RWPE1 (cell line): ENCODE measurements at regions not wholly inside any gene's neighbourhood (a gene's known extent, or its start where the extent isn't known, plus 50 kb on each side); places are given as distances from the start of the nearest gene placed in this dataset.

Source experiments
- CTCF ChIA-PET: fragments of 350-600 bp; sonication (Branson Sonifier 250); formaldehyde crosslinking; extraction: SDS; loops from one replicate; lab custom pipeline; 2021; lab: Yijun Ruan, JAX
- POLR2A ChIA-PET: fragments of 400-600 bp; formaldehyde crosslinking; extraction: SDS; loops from one replicate; lab custom pipeline; 2020; ENCODE audit warnings: antibody characterized with exemption; ENCODE audit not compliant: low non-redundant PET; lab: Yijun Ruan, JAX
- DNase-seq: peaks from one replicate; pipeline ENCODE4 v3.0.0; 2012; ENCODE audit warnings: low spot score
- H3K27ac ChIP-seq: fragments of 450-650 bp; 2 replicates; pipeline ENCODE4 v1.5.1; 2017
- CTCF ChIP-seq: fragments of 450-650 bp; conservative IDR thresholded peaks from 2 replicates; pipeline ENCODE4 v1.5.1; 2017; ENCODE audit warnings: low read depth, mild to moderate bottlenecking

GRCh38 chr4:140289486-140289885, 84.0 kb upstream of the SCOC start:
- H3K27ac ChIP-seq = no peak overlapping the region
- ChIA-PET POLR2A (no interaction called here), CTCF (no interaction called here)
- no peak for DNase-seq
- TF ChIP-seq CTCF = no peak

GRCh38 chr4:140286456-140286855, 87.0 kb upstream of the SCOC start:
- no peak for DNase-seq
- CTCF ChIA-PET = interaction anchor here (0.7 kb wide), 2 partner anchors 10 to 914 kb away, joined by 3 to 4 read pairs; no protein-coding TSS in a partner anchor
- no peak for TF ChIP-seq CTCF
- POLR2A ChIA-PET = no interaction called here
- H3K27ac ChIP-seq = no peak overlapping the region

- H3K27ac ChIP-seq = no peak overlapping the region
- TF ChIP-seq CTCF = no peak
- CTCF ChIA-PET = no interaction called here
- no peak for DNase-seq
- POLR2A ChIA-PET = no interaction called here
These were observed 89.0 kb upstream of the SCOC start for GRCh38 chr4:140284456-140284855.

- CTCF ChIA-PET = interaction anchor here (0.6 kb wide), 1 partner anchor 818 kb away, joined by 6 read pairs; no protein-coding TSS in a partner anchor
- POLR2A ChIA-PET = no interaction called here
- H3K27ac ChIP-seq = no peak overlapping the region
- DNase-seq = no peak
- TF ChIP-seq CTCF = no peak
These were observed 91.5 kb upstream of the SCOC start for GRCh38 chr4:140281828-140282552.

GRCh38 chr4:140277576-140277975, 95.9 kb upstream of the SCOC start:
- DNase-seq = no peak
- POLR2A ChIA-PET = no interaction called here
- CTCF ChIA-PET = interaction anchor here (0.6 kb wide), 2 partner anchors 21 to 320 kb away, joined by 3 read pairs; no protein-coding TSS in a partner anchor
- TF ChIP-seq CTCF = no peak
- no peak overlapping the region for H3K27ac ChIP-seq

- no peak for DNase-seq
- TF ChIP-seq CTCF = no peak
- H3K27ac ChIP-seq = no peak overlapping the region
- ChIA-PET POLR2A (no interaction called here), CTCF (no interaction called here)
These were observed 101.9 kb upstream of the SCOC start for GRCh38 chr4:140271553-140271952.
